ENCODE measurements at regions not wholly inside any gene's neighbourhood (a gene's known extent, or its start where the extent isn't known, plus 50 kb on each side); places are given as distances from the start of the nearest gene placed in this dataset.

GRCh38 chr10:25661632-25662031, 272.4 kb upstream of the MYO3A start:
- DNase-seq (ENCODE audit: low read depth in 1 of 2, low spot score in 1 of 2) = no peak

GRCh38 chr10:25666276-25666675, 267.8 kb upstream of the MYO3A start:
- DNase-seq (ENCODE audit: low read depth in 1 of 2, low spot score in 1 of 2) = no peak

- DNase-seq (ENCODE audit: low read depth in 1 of 2, low spot score in 1 of 2) = no peak
These were observed 258.8 kb upstream of the MYO3A start for GRCh38 chr10:25675204-25675603.

DNA sequence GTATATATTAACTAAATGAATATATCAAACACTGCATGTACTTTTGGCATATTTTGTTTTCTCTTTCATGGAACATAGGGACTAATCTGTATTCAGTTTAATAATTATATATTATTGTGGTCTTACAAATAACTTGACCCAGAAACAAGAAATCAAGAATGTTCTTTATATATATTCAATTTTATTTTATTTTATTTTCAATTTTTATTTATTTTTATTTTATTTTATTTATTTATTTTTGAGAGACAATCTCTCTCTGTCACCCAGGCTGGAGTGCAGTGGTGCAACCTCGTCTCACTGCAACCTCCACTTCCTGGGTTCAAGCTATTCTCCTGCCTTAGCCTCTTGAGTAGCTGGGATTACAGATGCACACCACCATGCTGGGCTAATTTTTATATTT, 258.4 kb upstream of the MYO3A start:
- DNase-seq (ENCODE audit: low read depth in 1 of 2, low spot score in 1 of 2) = no peak

DNA sequence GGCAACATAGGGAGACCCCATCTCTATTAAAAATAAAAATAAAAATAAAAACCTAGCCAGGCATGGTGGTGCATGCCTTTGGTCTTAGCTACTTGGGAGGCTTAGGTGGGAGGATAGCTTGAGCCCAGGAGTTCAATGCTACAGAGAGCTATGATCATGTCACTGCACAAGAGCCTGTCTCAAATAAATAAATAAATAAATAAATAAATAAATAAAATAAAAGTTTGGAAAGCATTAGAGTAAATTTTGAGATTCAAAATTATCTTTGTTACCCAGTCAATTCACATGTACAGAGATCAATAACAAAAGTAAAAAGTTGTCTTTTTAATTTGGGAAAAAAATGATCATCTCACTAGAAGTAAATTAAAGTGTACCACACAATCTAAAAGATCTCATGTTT, 255.8 kb upstream of the MYO3A start:
- no peak for DNase-seq (ENCODE audit: low read depth in 1 of 2, low spot score in 1 of 2)

DNA sequence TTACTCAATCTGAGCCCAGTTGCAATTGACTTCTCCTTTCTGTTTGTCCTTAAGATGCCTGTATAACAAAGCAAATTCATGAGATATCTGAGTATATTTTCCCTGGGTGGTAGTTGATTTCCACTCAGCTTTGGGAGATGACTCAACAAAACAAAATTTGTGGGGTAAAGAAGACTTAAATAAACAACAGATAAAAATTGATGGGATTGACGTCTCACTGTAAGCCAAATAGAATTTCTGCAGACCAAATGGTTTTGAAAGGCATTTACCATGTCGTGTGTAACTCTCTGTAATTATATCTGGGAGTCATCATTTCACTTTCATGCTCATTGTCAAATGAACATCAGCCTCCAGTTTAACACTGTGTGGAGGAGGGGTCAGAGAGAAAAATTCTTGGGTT, 255.4 kb upstream of the MYO3A start:
- no peak for DNase-seq (ENCODE audit: low read depth in 1 of 2, low spot score in 1 of 2)

GRCh38 chr10:25682203-25682851, 251.7 kb upstream of the MYO3A start:
- no peak for DNase-seq (ENCODE audit: low read depth in 1 of 2, low spot score in 1 of 2)

DNA sequence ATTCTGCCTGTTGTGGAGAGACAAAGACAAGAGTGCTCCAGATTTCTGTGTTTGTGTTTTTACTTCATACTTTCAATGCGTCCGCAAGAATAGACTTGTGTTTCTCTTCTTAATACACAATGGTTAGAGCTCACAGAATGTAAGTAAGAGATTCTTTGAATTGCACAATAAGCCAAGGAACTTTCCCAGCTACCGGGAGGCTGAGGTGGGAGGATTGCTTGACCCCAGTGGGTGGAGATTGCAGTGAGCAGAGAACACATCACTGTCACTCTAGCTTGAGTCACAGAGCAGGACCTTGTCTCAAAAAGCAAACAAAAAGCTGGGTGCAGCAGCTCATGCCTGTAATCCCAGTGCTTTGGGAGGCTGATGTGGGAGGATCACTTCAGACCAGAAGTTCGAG, 250.7 kb upstream of the MYO3A start:
- DNase-seq (ENCODE audit: low read depth in 1 of 2, low spot score in 1 of 2) = no peak

GRCh38 chr10:25687521-25687920, 246.5 kb upstream of the MYO3A start:
- DNase-seq (ENCODE audit: low read depth in 1 of 2, low spot score in 1 of 2) = no peak

DNA sequence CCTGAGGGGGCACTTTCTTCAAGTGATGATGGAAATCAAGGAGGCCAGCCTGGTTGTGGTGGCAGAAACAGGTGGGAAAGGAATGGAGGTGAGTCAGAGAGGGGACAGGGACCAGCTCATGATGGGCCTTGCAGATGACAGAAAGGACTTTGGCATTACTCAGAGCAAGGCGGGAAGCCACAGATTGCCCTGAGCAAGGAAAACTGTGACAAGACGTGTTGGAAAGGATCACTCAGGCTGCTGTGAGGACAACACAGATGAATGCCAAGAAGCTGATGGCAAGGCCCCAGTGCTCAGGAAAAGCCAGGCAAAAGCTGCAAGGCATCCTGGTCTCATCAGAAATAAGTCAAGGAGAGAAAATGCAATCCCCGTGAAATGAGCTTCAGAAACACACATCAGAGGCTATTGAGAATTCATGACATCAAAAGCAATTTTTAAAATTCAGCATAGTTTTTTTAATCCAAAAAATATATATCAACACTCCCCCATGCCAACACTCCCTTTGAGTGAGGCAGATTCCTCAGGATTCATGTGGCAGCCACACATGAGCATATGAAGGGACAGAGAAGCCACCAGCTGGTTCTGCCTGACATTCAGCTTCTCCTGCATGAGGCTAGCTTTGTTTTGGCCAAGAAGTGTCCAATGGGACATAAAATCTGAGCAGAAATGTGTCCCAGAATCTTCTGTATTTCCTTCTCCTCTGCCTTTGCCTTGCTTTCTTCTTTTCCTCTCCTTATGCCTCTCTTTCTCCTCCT, 244.5 kb upstream of the MYO3A start:
- DNase-seq (ENCODE audit: low read depth in 1 of 2, low spot score in 1 of 2) = no peak

DNA sequence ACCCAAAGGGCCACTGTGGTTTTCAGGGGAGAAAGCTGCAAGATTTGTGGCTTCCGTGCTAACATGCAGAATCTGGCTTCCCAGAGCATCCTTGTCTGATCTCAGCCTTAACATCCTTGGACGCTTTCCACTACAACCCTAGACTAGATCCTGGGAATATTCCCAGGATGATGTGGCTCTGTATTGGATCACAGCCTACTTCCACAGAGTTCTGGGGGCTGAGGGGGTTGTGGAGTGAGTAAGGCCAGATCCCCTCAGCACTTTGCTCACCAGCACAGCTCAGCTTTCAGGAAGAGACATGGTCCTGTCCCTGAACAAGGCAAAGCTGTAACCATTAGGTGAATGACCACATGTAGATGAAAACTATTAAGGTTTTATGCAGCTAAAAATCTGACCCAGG, 241.3 kb upstream of the MYO3A start:
- no peak for DNase-seq (ENCODE audit: low read depth in 1 of 2, low spot score in 1 of 2)

DNA sequence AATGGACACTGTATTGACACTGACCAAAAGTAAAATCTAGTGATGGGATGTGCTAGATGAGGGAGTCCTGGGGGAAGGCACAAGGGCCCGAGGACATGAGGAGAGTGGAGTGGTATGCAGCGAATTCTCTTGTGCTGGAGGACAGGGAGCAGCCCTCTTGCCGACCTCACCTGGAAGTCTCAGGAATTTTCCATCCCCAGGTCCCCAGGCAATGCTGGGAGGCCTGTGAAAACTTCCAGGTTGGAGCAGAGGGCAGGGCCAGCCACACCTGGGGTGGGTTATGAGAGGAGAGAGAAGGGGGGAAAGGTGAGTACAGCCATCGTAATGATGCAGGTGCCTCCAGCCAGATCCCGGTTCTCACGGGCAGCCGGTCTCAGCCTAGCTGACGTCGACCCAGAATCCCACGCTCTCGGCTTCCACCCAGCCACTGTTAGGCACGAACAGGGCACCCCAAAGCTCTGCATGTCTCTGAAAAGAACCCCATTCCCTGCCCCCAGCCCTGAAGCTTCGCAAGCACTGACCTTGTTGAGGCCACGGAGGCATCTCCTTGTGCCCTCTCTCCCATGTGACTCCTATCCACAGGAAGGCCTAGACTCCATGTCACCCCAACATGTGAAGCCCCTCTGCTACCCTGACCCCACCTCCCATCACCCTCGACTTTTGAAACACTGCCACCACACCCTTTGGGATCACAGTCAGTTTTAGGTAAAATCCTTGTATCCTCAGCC, 239.7 kb upstream of the MYO3A start:
- no peak for DNase-seq (ENCODE audit: low read depth in 1 of 2, low spot score in 1 of 2)

DNA sequence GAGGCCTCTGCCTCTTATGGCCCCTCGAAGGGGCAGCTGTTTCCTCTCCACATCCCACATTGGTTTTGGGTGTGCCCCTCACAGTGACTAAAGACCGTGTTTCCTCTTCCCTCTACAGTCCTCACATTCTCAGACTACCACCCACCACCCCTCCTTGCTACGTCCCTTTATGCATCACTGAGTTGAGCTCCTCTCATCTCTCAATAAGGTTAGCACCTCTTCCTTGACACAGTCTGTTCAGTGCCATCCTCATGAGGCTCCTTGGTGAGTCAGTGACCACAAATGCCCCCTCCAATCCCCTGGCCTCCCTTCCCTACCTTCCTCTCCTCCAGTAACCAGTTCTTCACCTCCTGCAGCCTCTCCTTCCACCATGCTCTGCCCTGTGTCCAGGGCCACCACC, 239.1 kb upstream of the MYO3A start:
- no peak for DNase-seq (ENCODE audit: low read depth in 1 of 2, low spot score in 1 of 2)

DNA sequence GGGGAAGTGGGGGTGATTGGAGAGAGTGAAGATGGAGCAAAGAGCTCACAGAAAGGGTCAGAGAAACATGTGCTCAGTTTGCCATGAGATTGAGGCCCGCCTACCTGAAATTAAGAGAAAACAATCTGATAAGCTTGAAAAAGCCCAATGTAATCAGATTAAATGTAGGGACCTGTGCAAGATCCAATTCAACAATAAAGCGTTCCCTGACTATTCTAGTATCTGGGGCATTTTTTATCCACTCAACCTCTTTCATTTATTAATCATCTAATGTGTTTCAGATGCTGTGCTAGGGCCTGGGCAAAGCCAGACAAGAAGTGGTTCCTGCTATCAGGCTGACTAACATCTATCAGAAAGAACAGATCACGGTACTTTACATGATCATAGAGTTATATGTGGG, 238.4 kb upstream of the MYO3A start:
- no peak for DNase-seq (ENCODE audit: low read depth in 1 of 2, low spot score in 1 of 2)

DNA sequence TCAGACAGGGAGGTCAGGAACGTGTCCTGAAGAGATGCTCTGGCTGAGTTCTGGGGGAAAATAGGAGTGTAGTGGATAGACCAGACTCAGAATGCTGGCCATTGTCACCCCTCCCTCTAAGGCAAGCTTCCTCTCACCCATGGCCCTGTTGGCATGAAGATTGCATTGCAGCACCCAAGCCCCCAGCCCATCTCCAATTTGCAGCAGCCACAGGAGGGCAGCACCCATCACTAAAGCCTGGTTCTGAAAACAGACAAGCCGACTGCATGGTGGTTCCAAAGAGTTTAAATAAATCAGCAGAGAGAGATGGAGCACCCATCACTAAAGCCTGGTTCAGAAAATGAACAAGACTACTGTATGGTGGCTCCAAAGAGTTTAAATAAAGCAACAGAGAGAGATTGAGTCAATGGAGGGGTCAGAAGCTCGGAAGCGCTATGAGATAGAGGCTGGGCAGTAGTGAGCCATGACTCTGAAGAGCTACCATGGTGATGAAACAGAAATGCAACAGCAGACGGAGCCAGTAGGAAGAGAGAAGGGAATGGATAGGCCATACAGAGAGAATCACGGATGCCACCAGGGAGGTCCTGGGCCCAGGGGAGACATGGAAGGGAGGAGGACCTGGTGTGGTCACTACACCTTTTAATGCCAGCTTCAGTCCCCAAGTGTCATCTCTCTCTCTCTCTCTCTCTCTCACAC, 237.9 kb upstream of the MYO3A start:
- no peak for DNase-seq (ENCODE audit: low read depth in 1 of 2, low spot score in 1 of 2)

DNA sequence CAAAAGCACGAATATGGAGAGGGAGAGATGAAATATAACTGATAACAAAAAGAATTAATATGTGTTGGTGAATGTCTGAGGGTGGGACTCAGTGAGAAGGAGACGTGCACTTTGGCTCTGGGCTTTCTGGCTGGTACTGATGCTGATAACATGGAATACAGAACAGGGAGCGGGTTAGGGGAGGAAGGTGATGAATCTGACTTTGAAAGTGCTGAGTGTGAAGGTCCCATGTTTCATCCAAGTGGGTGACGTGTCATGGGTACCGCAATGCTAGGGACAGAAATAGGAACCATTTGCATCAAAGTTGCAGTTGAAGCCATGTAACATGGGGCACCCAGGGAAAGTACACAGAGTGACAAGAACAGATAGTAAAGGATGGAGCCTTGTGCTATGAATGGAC, 236.6 kb upstream of the MYO3A start:
- no peak for DNase-seq (ENCODE audit: low read depth in 1 of 2, low spot score in 1 of 2)

- DNase-seq (ENCODE audit: low read depth in 1 of 2, low spot score in 1 of 2) = no peak
These were observed 235.4 kb upstream of the MYO3A start for GRCh38 chr10:25698638-25699037.

DNA sequence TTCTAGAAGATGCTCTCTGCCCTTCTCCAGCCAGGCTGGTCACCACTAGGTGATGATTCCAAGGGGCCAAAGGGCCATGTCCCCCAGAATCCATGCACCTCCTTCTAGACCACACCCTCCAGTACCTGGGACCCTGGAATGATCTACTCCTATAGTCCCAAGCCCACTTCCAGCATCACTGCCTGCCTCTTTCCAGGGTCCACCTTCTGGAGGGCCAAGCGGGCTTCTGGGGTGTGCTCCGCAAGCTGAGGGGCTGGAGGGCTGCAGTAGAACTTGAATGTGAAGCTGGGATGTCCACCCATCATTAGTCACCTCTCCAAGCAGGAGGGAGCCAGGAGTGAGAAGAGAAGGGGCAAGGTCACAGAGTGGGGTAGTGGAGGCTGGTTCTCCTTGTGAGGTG, 234.4 kb upstream of the MYO3A start:
- no peak for DNase-seq (ENCODE audit: low read depth in 1 of 2, low spot score in 1 of 2)

GRCh38 chr10:25701652-25702051, 232.4 kb upstream of the MYO3A start:
- no peak for DNase-seq (ENCODE audit: low read depth in 1 of 2, low spot score in 1 of 2)

DNA sequence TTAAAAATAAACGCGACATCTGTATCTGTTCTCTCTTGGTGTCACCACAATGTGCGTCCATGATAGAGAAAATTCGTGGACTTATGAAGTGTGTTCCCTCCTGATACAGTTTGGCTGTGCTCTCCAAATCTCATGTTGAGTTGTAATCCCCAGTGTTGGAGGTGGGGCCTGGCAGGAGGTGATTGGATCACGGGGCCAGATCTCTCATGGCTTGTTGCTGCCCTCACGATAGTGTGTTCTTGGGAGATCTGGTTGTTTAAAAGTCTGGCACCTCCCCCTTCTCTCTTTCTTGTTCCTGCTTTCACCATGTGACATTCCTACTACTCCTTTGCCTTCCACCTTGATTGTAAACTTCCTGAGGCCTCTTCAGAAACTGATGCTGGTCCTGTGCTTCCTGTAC, 229.4 kb upstream of the MYO3A start:
- DNase-seq (ENCODE audit: low read depth in 1 of 2, low spot score in 1 of 2) = no peak

DNA sequence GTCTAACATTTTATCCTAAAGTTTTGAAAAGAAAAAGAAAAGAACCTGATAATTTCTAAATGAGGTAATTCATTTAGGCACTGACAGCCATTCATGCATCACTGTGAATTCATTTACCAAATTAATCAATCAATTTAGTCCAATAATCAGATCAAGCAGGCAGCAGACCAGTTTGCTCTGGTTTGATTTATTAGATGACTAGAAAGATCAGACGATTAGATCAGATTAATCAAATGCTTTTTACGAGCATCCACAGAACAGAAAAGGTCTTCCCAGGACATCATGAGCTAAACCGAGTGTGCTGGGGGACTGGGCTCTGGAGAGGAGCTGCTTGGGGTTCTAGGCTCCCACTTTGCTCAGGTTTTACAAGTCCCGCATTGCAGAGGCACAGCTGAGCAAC, 226.5 kb upstream of the MYO3A start:
- DNase-seq (ENCODE audit: low read depth in 1 of 2, low spot score in 1 of 2) = no peak

Measured in stimulated activated CD4-positive, alpha-beta T cell treated with anti-CD3 and anti-CD28 coated beads, Interleukin-15, amount 100 ng/mL, for 1 hour (primary cell).